Colonic mucosa (tissue), 4 donors: ENCODE measurements at regions not wholly inside any gene's neighbourhood (a gene's known extent, or its start where the extent isn't known, plus 50 kb on each side); places are given as distances from the start of the nearest gene placed in this dataset.

ENCODE experiments used
- DNase-seq: peaks from one replicate; pipeline ENCODE4 v3.0.0-alpha.2; 2020
- H3K27ac ChIP-seq: fragments of 200-600 bp; one replicate; pipeline ENCODE4 v1.8.0; 2021
- H3K27me3 ChIP-seq: fragments of 200-600 bp; one replicate; pipeline ENCODE4 v1.8.0; 2021
- H3K36me3 ChIP-seq: fragments of 200-600 bp; one replicate; pipeline ENCODE4 v1.8.0; 2021
- H3K4me1 ChIP-seq: fragments of 200-600 bp; one replicate; pipeline ENCODE4 v1.8.0; 2021; ENCODE audit warnings: mild to moderate bottlenecking
- H3K4me3 ChIP-seq: fragments of 200-600 bp; one replicate; pipeline ENCODE4 v1.8.0; 2021
- H3K9ac ChIP-seq, 2 donors: one replicate each; pipeline ENCODE4 v1.7.0; 2013; ENCODE audit warnings: control low read depth in 2 of 2, low read depth in 2 of 2, low read length in 2 of 2
- H3K9me3 ChIP-seq: fragments of 200-600 bp; one replicate; pipeline ENCODE4 v1.8.0; 2021
- CTCF ChIP-seq: fragments of 200-600 bp; IDR thresholded peaks from one replicate; pipeline ENCODE4 v1.8.0; 2022; ENCODE audit warnings: antibody characterized with exemption, mild to moderate bottlenecking
- intact Hi-C: fragments of 100-400 bp; cut with DNase I; formaldehyde crosslinking; loops from one replicate; pipeline ENCODE4 v1.14.1; 2022
- donor health status: healthy.
- donor health status: DM: no; HTN: no; CAD: no.
- donor health status: DM: no; HTN: no; CAD: no.

- intact Hi-C loops: no loop called here
- H3K36me3 ChIP-seq: no peaks in the 10 kb centered on the region
- H3K27me3 ChIP-seq: no peaks in the 10 kb centered on the region
- no peaks in the 10 kb centered on the region for H3K9me3 ChIP-seq
- DNase-seq: peak; percentile 65
- no peaks in the 10 kb centered on the region for H3K4me1 ChIP-seq
- no peak for TF ChIP-seq CTCF
- peak overlapping the region; percentile 23 for H3K4me3 ChIP-seq
- H3K27ac ChIP-seq: no peak overlapping the region
- H3K9ac ChIP-seq: peak overlapping the region in 1 of 2 donors; percentile 24
Measured at GRCh38 chrX:39688576-39689375, 409.0 kb downstream of the BCOR start.

GRCh38 chrX:39689376-39690104 is 408.2 kb downstream of the BCOR start:
- Histone ChIP-seq H3K27ac (no peak overlapping the region), H3K9ac (peak overlapping the region in 1 of 2 donors; percentile 35)
- peak; percentile 34 for DNase-seq

GRCh38 chrX:39690541-39691415 is 407.0 kb downstream of the BCOR start:
- no peaks in the 10 kb centered on the region for H3K36me3 ChIP-seq
- peak; percentile 58 for DNase-seq
- intact Hi-C loops: no loop called here
- no peak overlapping the region for H3K9ac ChIP-seq
- H3K4me1 ChIP-seq: no peaks in the 10 kb centered on the region
- no peak for TF ChIP-seq CTCF
- H3K9me3 ChIP-seq: no peaks in the 10 kb centered on the region
- H3K4me3 ChIP-seq: no peak overlapping the region
- H3K27me3 ChIP-seq: no peaks in the 10 kb centered on the region
- H3K27ac ChIP-seq: no peak overlapping the region

More at GRCh38 chrX:39689376-39690104, 408.2 kb downstream of the BCOR start:
- H3K4me3 ChIP-seq: peak overlapping the region; percentile 23
- intact Hi-C loops: no loop called here
- no peaks in the 10 kb centered on the region for H3K4me1 ChIP-seq
- H3K27me3 ChIP-seq: no peaks in the 10 kb centered on the region
- H3K9me3 ChIP-seq: no peaks in the 10 kb centered on the region
- no peaks in the 10 kb centered on the region for H3K36me3 ChIP-seq
- no peak for TF ChIP-seq CTCF

- no peak for DNase-seq
- intact Hi-C loops: no loop called here
- H3K9me3 ChIP-seq: no peaks in the 10 kb centered on the region
- no peak overlapping the region for H3K9ac ChIP-seq
- H3K27ac ChIP-seq: no peak overlapping the region
- no peak for TF ChIP-seq CTCF
- H3K4me3 ChIP-seq: no peak overlapping the region
- H3K4me1 ChIP-seq: no peaks in the 10 kb centered on the region
- H3K36me3 ChIP-seq: no peaks in the 10 kb centered on the region
- H3K27me3 ChIP-seq: no peaks in the 10 kb centered on the region
Measured at GRCh38 chrX:39691724-39692123, 406.0 kb downstream of the BCOR start.

GRCh38 chrX:39692796-39693195 is 405.0 kb downstream of the BCOR start:
- Histone ChIP-seq H3K9ac (no peak overlapping the region), H3K36me3 (no peaks in the 10 kb centered on the region), H3K27ac (no peak overlapping the region), H3K27me3 (peaks cover 3% of the 10 kb centered on the region), H3K9me3 (no peaks in the 10 kb centered on the region), H3K4me3 (no peak overlapping the region), H3K4me1 (no peaks in the 10 kb centered on the region)
- no peak for TF ChIP-seq CTCF
- intact Hi-C loops: no loop called here
- no peak for DNase-seq
